Esophagus squamous epithelium (tissue), 5 donors: ENCODE measurements at regions not wholly inside any gene's neighbourhood (a gene's known extent, or its start where the extent isn't known, plus 50 kb on each side); places are given as distances from the start of the nearest gene placed in this dataset.

Experiments
- DNase-seq: peaks from one replicate; lab custom pipeline; 2025; lab: John Stamatoyannopoulos, UW
- H3K27ac ChIP-seq, 4 donors: fragments of 200-600 bp; sonication (generic); one replicate each; pipeline ENCODE4 v1.5.1; 2016 to 2019; ENCODE audit warnings: mild to moderate bottlenecking in 1 of 4
- H3K27me3 ChIP-seq, 4 donors: fragments of 200-600 bp; sonication (generic); 1 replicate in 3 of 4; 2 replicates in 1 of 4; pipeline versions ENCODE4 v1.5.1 to v1.6.0; 2017 to 2021; ENCODE audit warnings: antibody characterized with exemption in 1 of 4
- H3K36me3 ChIP-seq, 3 donors: fragments of 200-600 bp; sonication (generic); one replicate each; pipeline ENCODE4 v1.5.1; 2016 to 2019
- H3K4me1 ChIP-seq, 3 donors: fragments of 200-600 bp; sonication (generic); one replicate each; pipeline ENCODE4 v1.5.1; 2017 to 2019
- H3K4me3 ChIP-seq, 4 donors: fragments of 200-600 bp; sonication (generic); 1 replicate in 3 of 4; 2 replicates in 1 of 4; pipeline ENCODE4 v1.5.1; 2016 to 2019; ENCODE audit warnings: mild to moderate bottlenecking in 2 of 4, moderate library complexity in 1 of 4
- H3K9me3 ChIP-seq, 3 donors: fragments of 200-600 bp; sonication (generic); one replicate each; pipeline ENCODE4 v1.5.1; 2016 to 2019
- POLR2A ChIP-seq, 4 donors: fragments of 450-650 bp; IDR thresholded peaks; one replicate each; pipeline ENCODE4 v1.6.1; 2017; ENCODE audit warnings: antibody characterized with exemption in 4 of 4, mild to moderate bottlenecking in 4 of 4, moderate library complexity in 3 of 4
- whole genome bisulfite sequencing, 2 donors: methylation state at CpG; one replicate each; pipeline ENCODE4 v1.1.5; 2018; 5-methylcytosine and 5-hydroxymethylcytosine counted together
- intact Hi-C: fragments of 100-400 bp; cut with DNase I; formaldehyde crosslinking; loops from one replicate; pipeline ENCODE4 v1.15.0; 2022
- TF ChIP-seq, protein P1 (sequence below), 6 experiments: fragments of 450-650 bp in 4 of 6; fragments of 200-600 bp in 2 of 6; sonication (generic) in 2 of 6; IDR thresholded peaks; one replicate each; pipeline ENCODE4 v1.5.1; 2016 to 2019; ENCODE audit warnings: antibody characterized with exemption in 6 of 6, mild to moderate bottlenecking in 4 of 6, moderate library complexity in 4 of 6
- donor health status: DM: yes; HTN: yes; CAD: no.

DNA sequence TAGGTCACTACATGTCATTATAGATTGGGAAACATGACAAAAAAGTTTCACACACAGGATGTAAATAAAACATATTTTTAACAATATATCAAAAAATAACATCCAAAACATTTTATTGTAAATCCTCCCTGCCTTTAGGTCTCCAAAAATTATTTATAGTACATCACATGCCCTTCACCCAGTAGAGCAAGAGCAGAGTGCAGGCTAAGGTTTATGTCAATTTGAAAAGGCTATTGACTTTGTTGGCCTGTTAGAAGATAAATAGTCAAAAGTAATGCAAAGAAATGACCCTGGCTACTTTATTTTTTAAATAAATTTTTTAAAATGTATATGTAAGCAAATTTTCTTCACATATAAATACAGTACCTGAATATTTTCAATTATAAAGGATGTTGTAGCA lies 983.7 kb downstream of the RAB28 start:
- H3K36me3 ChIP-seq, result no peaks in the 10 kb centered on the region
- no peaks in the 10 kb centered on the region for H3K4me1 ChIP-seq
- no peaks in the 10 kb centered on the region for H3K27me3 ChIP-seq
- no peaks in the 10 kb centered on the region for H3K9me3 ChIP-seq
- no peak for TF ChIP-seq POLR2A (IDR thresholded peaks at IDR 0.05)
- no peak overlapping the region for H3K4me3 ChIP-seq
- intact Hi-C loops, result no loop called here
- no peak overlapping the region for H3K27ac ChIP-seq
- no peak for DNase-seq

- WGBS, 2 donors, result 26 to 35% methylated on average over 2 of the region's 2 CpGs
- TF ChIP-seq, protein P1, sequence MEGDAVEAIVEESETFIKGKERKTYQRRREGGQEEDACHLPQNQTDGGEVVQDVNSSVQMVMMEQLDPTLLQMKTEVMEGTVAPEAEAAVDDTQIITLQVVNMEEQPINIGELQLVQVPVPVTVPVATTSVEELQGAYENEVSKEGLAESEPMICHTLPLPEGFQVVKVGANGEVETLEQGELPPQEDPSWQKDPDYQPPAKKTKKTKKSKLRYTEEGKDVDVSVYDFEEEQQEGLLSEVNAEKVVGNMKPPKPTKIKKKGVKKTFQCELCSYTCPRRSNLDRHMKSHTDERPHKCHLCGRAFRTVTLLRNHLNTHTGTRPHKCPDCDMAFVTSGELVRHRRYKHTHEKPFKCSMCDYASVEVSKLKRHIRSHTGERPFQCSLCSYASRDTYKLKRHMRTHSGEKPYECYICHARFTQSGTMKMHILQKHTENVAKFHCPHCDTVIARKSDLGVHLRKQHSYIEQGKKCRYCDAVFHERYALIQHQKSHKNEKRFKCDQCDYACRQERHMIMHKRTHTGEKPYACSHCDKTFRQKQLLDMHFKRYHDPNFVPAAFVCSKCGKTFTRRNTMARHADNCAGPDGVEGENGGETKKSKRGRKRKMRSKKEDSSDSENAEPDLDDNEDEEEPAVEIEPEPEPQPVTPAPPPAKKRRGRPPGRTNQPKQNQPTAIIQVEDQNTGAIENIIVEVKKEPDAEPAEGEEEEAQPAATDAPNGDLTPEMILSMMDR (IDR thresholded peaks at IDR 0.05), result no peak
- no peak for TF ChIP-seq POLR2A (IDR thresholded peaks at IDR 0.05)
- no peaks in the 10 kb centered on the region for H3K4me1 ChIP-seq
Observed at GRCh38 chr4:12499693-12500092, 984.4 kb downstream of the RAB28 start.

DNA sequence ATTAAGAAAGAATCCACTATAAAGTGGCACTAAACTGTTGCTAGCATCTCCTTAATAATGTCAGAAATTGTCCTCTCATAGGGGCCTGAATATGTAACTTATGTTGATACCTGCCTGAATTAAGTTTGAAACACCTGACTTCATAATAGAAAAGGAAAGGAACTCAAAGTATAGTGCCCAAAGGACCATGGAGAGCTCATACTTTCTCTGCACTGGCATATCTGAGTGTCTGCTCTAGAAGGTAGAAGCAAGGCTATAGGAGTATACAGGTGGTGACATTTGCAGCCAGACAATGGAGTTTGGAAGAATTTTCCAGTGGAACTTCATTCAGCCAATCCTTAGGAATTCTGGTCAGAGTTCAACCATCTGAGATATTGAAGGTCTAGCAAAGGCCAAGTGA lies 988.9 kb downstream of the RAB28 start:
- Histone ChIP-seq H3K4me3 (no peak overlapping the region), H3K4me1 (no peaks in the 10 kb centered on the region), H3K9me3 (no peaks in the 10 kb centered on the region), H3K27ac (no peak overlapping the region), H3K36me3 (no peaks in the 10 kb centered on the region), H3K27me3 (no peaks in the 10 kb centered on the region)
- no peak for TF ChIP-seq POLR2A (IDR thresholded peaks at IDR 0.05)
- TF ChIP-seq, protein P1 (IDR thresholded peaks at IDR 0.05), result no peak
- intact Hi-C loops, result no loop called here
- no peak for DNase-seq

More at GRCh38 chr4:12499693-12500092, 984.4 kb downstream of the RAB28 start:
- H3K27ac ChIP-seq, result no peak overlapping the region
- H3K36me3 ChIP-seq, result no peaks in the 10 kb centered on the region
- no peak overlapping the region for H3K4me3 ChIP-seq
- intact Hi-C loops, result no loop called here
- no peaks in the 10 kb centered on the region for H3K9me3 ChIP-seq
- H3K27me3 ChIP-seq, result no peaks in the 10 kb centered on the region
- DNase-seq, result no peak

DNA sequence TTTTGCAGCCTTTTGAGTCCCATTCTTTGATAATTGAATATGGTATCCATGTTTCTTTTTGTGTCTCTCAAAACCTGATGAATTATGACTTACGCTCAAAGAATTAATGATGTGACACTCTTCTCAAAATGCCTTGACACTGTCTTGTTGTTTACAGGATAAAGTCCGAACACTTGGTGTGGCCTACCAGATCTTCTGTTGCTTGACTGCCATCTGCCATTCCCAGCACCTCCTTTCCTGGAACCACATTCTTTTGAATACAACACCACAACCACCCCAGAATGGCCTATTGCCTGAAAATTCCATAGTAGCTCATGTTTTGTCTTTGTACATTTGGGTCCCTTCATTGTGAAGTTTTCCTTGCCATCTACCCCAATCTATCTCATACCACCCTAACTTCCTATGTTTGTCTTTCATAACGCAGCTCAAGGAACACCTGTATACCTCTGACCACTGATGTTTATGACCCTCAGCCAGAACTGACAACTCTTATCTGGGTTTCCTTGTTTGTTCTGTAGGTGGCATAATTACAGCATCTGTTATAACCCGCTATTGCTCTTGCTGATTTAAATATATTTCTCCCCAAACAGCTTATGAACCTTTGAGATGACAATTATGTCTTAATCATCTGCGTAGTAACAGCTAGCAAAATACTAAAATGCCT lies 991.3 kb downstream of the RAB28 start:
- Histone ChIP-seq H3K4me1 (no peaks in the 10 kb centered on the region), H3K9me3 (no peaks in the 10 kb centered on the region), H3K27ac (no peak overlapping the region), H3K4me3 (no peak overlapping the region), H3K27me3 (no peaks in the 10 kb centered on the region), H3K36me3 (no peaks in the 10 kb centered on the region)
- intact Hi-C loops, result no loop called here
- TF ChIP-seq POLR2A (IDR thresholded peaks at IDR 0.05), result no peak
- TF ChIP-seq, protein P1 (IDR thresholded peaks at IDR 0.05), result no peak
- DNase-seq, result no peak
- WGBS, 2 donors, result 72 to 86% methylated on average over 5 of the region's 5 CpGs

- WGBS, 2 donors, result 29 to 36% methylated on average over 4 to 5 of the region's 5 CpGs
- peaks cover 0 to 5% (median 0%) of the 10 kb centered on the region in 3 donors for H3K9me3 ChIP-seq
- no peaks in the 10 kb centered on the region for H3K4me1 ChIP-seq
- no peaks in the 10 kb centered on the region for H3K36me3 ChIP-seq
- H3K27ac ChIP-seq, result no peak overlapping the region
- H3K27me3 ChIP-seq, result no peaks in the 10 kb centered on the region
- no peak for TF ChIP-seq POLR2A (IDR thresholded peaks at IDR 0.05)
- TF ChIP-seq, protein P1 (IDR thresholded peaks at IDR 0.05), result no peak
- DNase-seq, result no peak
- intact Hi-C loops, result no loop called here
- H3K4me3 ChIP-seq, result no peak overlapping the region
Observed at GRCh38 chr4:12488672-12489071, 995.5 kb downstream of the RAB28 start.

- Histone ChIP-seq H3K27me3 (no peaks in the 10 kb centered on the region), H3K27ac (no peak overlapping the region), H3K9me3 (peaks cover 0 to 5% (median 0%) of the 10 kb centered on the region in 3 donors), H3K4me3 (no peak overlapping the region), H3K4me1 (no peaks in the 10 kb centered on the region), H3K36me3 (no peaks in the 10 kb centered on the region)
- intact Hi-C loops, result no loop called here
- no peak for TF ChIP-seq POLR2A (IDR thresholded peaks at IDR 0.05)
- TF ChIP-seq, protein P1 (IDR thresholded peaks at IDR 0.05), result no peak
- 67 to 81% methylated on average over 1 to 2 of the region's 2 CpGs for WGBS, 2 donors
- no peak for DNase-seq
Observed at GRCh38 chr4:12487000-12487399, 997.1 kb downstream of the RAB28 start.
